ENCODE measurements at regions not wholly inside any gene's neighbourhood (a gene's known extent, or its start where the extent isn't known, plus 50 kb on each side); places are given as distances from the start of the nearest gene placed in this dataset.
"Not testable (repeated sequence)": the region's sequence is repeated elsewhere in the genome, so short reads cannot be mapped to it uniquely, and the experiment has no call there.

- no peak for DNase-seq
These were observed 235.7 kb downstream of the RPIA start for GRCh38 chr2:88927128-88927527.

- DNase-seq = no peak
These were observed 239.2 kb downstream of the RPIA start for GRCh38 chr2:88930659-88931058.

- DNase-seq = no peak
These were observed 241.2 kb downstream of the RPIA start for GRCh38 chr2:88932686-88933085.

GRCh38 chr2:88933091-88933490, 241.6 kb downstream of the RPIA start:
- no peak for DNase-seq

GRCh38 chr2:88933980-88934379, 242.5 kb downstream of the RPIA start:
- DNase-seq = no peak

GRCh38 chr2:88941178-88941577, 249.7 kb downstream of the RPIA start:
- not testable (repeated sequence) for DNase-seq

- no peak for DNase-seq
These were observed 251.3 kb downstream of the RPIA start for GRCh38 chr2:88942798-88943197.

- no peak for DNase-seq
These were observed 257.9 kb downstream of the RPIA start for GRCh38 chr2:88949336-88949735.

- no peak for DNase-seq
These were observed 258.5 kb downstream of the RPIA start for GRCh38 chr2:88950010-88950409.

- DNase-seq = no peak
These were observed 264.1 kb downstream of the RPIA start for GRCh38 chr2:88955607-88956006.

- no peak for DNase-seq
These were observed 268.2 kb downstream of the RPIA start for GRCh38 chr2:88959480-88960204.

GRCh38 chr2:88961323-88961722, 269.9 kb downstream of the RPIA start:
- not testable (repeated sequence) for DNase-seq

- no peak for DNase-seq
These were observed 276.4 kb downstream of the RPIA start for GRCh38 chr2:88967844-88968243.

- DNase-seq = not testable (repeated sequence)
These were observed 286.5 kb downstream of the RPIA start for GRCh38 chr2:88978011-88978410.

GRCh38 chr2:88978446-88978845, 287.0 kb downstream of the RPIA start:
- not testable (repeated sequence) for DNase-seq

- DNase-seq = not testable (repeated sequence)
These were observed 292.6 kb downstream of the RPIA start for GRCh38 chr2:88984079-88984478.

GRCh38 chr2:88986721-88987330, 295.4 kb downstream of the RPIA start:
- not testable (repeated sequence) for DNase-seq

- DNase-seq = not testable (repeated sequence)
These were observed 297.1 kb downstream of the RPIA start for GRCh38 chr2:88988617-88989016.

GRCh38 chr2:88992819-88993218, 301.3 kb downstream of the RPIA start:
- DNase-seq = not testable (repeated sequence)

- DNase-seq = not testable (repeated sequence)
These were observed 303.4 kb downstream of the RPIA start for GRCh38 chr2:88994856-88995255.

- DNase-seq = not testable (repeated sequence)
These were observed 305.1 kb downstream of the RPIA start for GRCh38 chr2:88996588-88996987.

- no peak for DNase-seq
These were observed 307.9 kb downstream of the RPIA start for GRCh38 chr2:88999365-88999764.

GRCh38 chr2:89000235-89000634, 308.8 kb downstream of the RPIA start:
- DNase-seq = no peak

GRCh38 chr2:89004238-89004637, 312.8 kb downstream of the RPIA start:
- not testable (repeated sequence) for DNase-seq
